H1 (cell line): ENCODE measurements at regions not wholly inside any gene's neighbourhood (a gene's known extent, or its start where the extent isn't known, plus 50 kb on each side); places are given as distances from the start of the nearest gene placed in this dataset.

ENCODE experiments used
- CTCF ChIA-PET: fragments of 300-600 bp; sonication (Branson Sonifier 250); formaldehyde crosslinking; loops from one replicate; lab custom pipeline; 2021; ENCODE audit not compliant: partially characterized antibody; lab: Charles Lee
- POLR2A ChIA-PET: fragments of 300-600 bp; sonication (Branson Sonifier 250); formaldehyde crosslinking; loops from one replicate; lab custom pipeline; 2021; ENCODE audit warnings: inconsistent platforms; ENCODE audit not compliant: partially characterized antibody; lab: Charles Lee
- DNase-seq, 2 experiments: peaks; one replicate each; pipeline versions ENCODE4 v3.0.0 to v3.0.0-alpha.2; 2010 to 2022; ENCODE audit warnings: low spot score in 2 of 2, low read depth in 1 of 2, mixed read lengths in 1 of 2
- FAIRE-seq: peaks from 2 replicates; lab custom pipeline; 2011; peaks lifted over from hg19 to GRCh38; lab: Jason Lieb, UNC
- H2AFZ ChIP-seq: 2 replicates; pipeline ENCODE4 v1.8.1; 2012; ENCODE audit warnings: low read length, inconsistent platforms
- H2AK5ac ChIP-seq: 2 replicates; pipeline ENCODE4 v1.6.1; 2013; ENCODE audit warnings: low read depth, low read length
- H2BK120ac ChIP-seq: replicated peaks from 2 replicates; pipeline ENCODE3; 2013; ENCODE audit warnings: low read depth, low read length, inconsistent platforms
- H2BK12ac ChIP-seq: 2 replicates; pipeline ENCODE4 v1.6.1; 2013; ENCODE audit warnings: low read depth, low read length
- H2BK15ac ChIP-seq: 2 replicates; pipeline ENCODE4 v1.6.1; 2013; ENCODE audit warnings: low read length
- H2BK20ac ChIP-seq: 2 replicates; pipeline ENCODE4 v1.6.1; 2013; ENCODE audit warnings: low read length
- H2BK5ac ChIP-seq: 2 replicates; pipeline ENCODE4 v1.6.1; 2013; ENCODE audit warnings: low read depth, low read length
- H3K14ac ChIP-seq: 2 replicates; pipeline ENCODE4 v1.6.1; 2013; ENCODE audit warnings: inconsistent platforms; ENCODE audit not compliant: insufficient read length
- H3K18ac ChIP-seq: 2 replicates; pipeline ENCODE4 v1.6.1; 2013; ENCODE audit warnings: low read length; ENCODE audit errors: extremely low read depth
- H3K23ac ChIP-seq: 2 replicates; pipeline ENCODE4 v1.6.1; 2013; ENCODE audit warnings: inconsistent platforms; ENCODE audit not compliant: insufficient read length
- H3K23me2 ChIP-seq: 2 replicates; pipeline ENCODE4 v1.6.1; 2013; ENCODE audit warnings: low read depth, low read length
- H3K27ac ChIP-seq: 2 replicates; pipeline ENCODE4 v1.6.1; 2011; ENCODE audit warnings: low read depth, low read length, inconsistent platforms
- H3K27me3 ChIP-seq, 4 experiments: replicated peaks in 1 of 4; 1 replicate in 1 of 4; 2 replicates in 3 of 4; pipeline versions ENCODE4 v1.6.1 to v1.8.1; 2011 to 2013; ENCODE audit warnings: low read length in 3 of 4, mild to moderate bottlenecking in 3 of 4, inconsistent platforms in 2 of 4, mixed read lengths in 2 of 4, moderate library complexity in 1 of 4; ENCODE audit not compliant: control insufficient read depth in 3 of 4, insufficient read depth in 3 of 4; ENCODE audit errors: extremely low read depth in 1 of 4
- H3K36me3 ChIP-seq, 4 experiments: 2 replicates each; pipeline versions ENCODE4 v1.6.1 to v1.8.1; 2011 to 2013; ENCODE audit warnings: mild to moderate bottlenecking in 4 of 4, low read length in 3 of 4, moderate library complexity in 2 of 4, control low read depth in 1 of 4, inconsistent platforms in 1 of 4; ENCODE audit not compliant: insufficient read depth in 4 of 4, control insufficient read depth in 2 of 4
- H3K4ac ChIP-seq: replicated peaks from 2 replicates; pipeline ENCODE3; 2013; ENCODE audit warnings: low read length, low read depth, mixed read lengths, inconsistent platforms; ENCODE audit not compliant: insufficient read length
- H3K4me1 ChIP-seq, 4 experiments: replicated peaks in 1 of 4; 1 replicate in 1 of 4; 2 replicates in 3 of 4; pipeline versions ENCODE4 v1.6.1 to v1.8.1; 2011 to 2013; ENCODE audit warnings: low read length in 3 of 4, inconsistent platforms in 2 of 4, mixed read lengths in 1 of 4; ENCODE audit not compliant: insufficient read depth in 4 of 4, control insufficient read depth in 3 of 4
- H3K4me2 ChIP-seq, 2 experiments: 2 replicates each; pipeline versions ENCODE4 v1.6.1 to v1.8.1; 2011 to 2013; ENCODE audit warnings: low read depth in 2 of 2, low read length in 2 of 2, control low read depth in 1 of 2, inconsistent platforms in 1 of 2, mild to moderate bottlenecking in 1 of 2; ENCODE audit not compliant: insufficient read depth in 1 of 2
- H3K4me3 ChIP-seq, 4 experiments: fragments of 200-600, 300-600 bp in 1 of 4; sonication (generic), shearing (Covaris generic), sonication (Bioruptor Twin) in 1 of 4; 2 replicates each; pipeline versions ENCODE4 v1.5.1 to v1.8.1; 2011 to 2016; ENCODE audit warnings: low read length in 4 of 4, low read depth in 3 of 4, control low read depth in 2 of 4, inconsistent platforms in 2 of 4, mild to moderate bottlenecking in 2 of 4, mixed read lengths in 1 of 4, moderate library complexity in 1 of 4; ENCODE audit not compliant: insufficient read depth in 2 of 4; ENCODE audit errors: extremely low read depth in 1 of 4
- H3K56ac ChIP-seq: replicated peaks from 2 replicates; pipeline ENCODE3; 2013; ENCODE audit warnings: low read depth, mild to moderate bottlenecking, mixed read lengths, low read length, inconsistent platforms; ENCODE audit not compliant: insufficient read length
- H3K79me1 ChIP-seq: 2 replicates; pipeline ENCODE4 v1.6.1; 2013; ENCODE audit warnings: low read depth, low read length, control low read depth
- H3K79me2 ChIP-seq, 2 experiments: 2 replicates each; pipeline versions ENCODE4 v1.6.1 to v1.8.1; 2012 to 2013; ENCODE audit warnings: low read length in 2 of 2, mild to moderate bottlenecking in 2 of 2, inconsistent platforms in 1 of 2; ENCODE audit not compliant: insufficient read depth in 2 of 2, control insufficient read depth in 1 of 2
- H3K9ac ChIP-seq, 4 experiments: replicated peaks in 1 of 4; 1 replicate in 1 of 4; 2 replicates in 3 of 4; pipeline versions ENCODE4 v1.6.1 to v1.8.1; 2011 to 2013; ENCODE audit warnings: low read depth in 3 of 4, low read length in 3 of 4, control low read depth in 2 of 4, mild to moderate bottlenecking in 2 of 4, moderate library complexity in 2 of 4, inconsistent platforms in 1 of 4; ENCODE audit errors: extremely low read depth in 1 of 4
- H3K9me3 ChIP-seq, 2 experiments: 2 replicates each; pipeline versions ENCODE4 v1.6.1 to v1.8.1; 2012 to 2013; ENCODE audit warnings: mild to moderate bottlenecking in 2 of 2, moderate library complexity in 2 of 2, control low read depth in 1 of 2, inconsistent platforms in 1 of 2, low read depth in 1 of 2, low read length in 1 of 2, mixed read lengths in 1 of 2; ENCODE audit not compliant: insufficient read depth in 2 of 2
- H4K20me1 ChIP-seq, 2 experiments: replicated peaks in 1 of 2; 2 replicates each; pipeline versions ENCODE3 to v1.8.1; 2011 to 2013; ENCODE audit warnings: inconsistent platforms in 2 of 2, low read length in 2 of 2, mild to moderate bottlenecking in 1 of 2; ENCODE audit not compliant: insufficient read depth in 2 of 2, control insufficient read depth in 1 of 2
- H4K5ac ChIP-seq: 2 replicates; pipeline ENCODE4 v1.6.1; 2013; ENCODE audit warnings: low read length, low read depth, mixed read lengths, inconsistent platforms; ENCODE audit not compliant: insufficient read length
- H4K8ac ChIP-seq: 2 replicates; pipeline ENCODE4 v1.8.0; 2013; ENCODE audit warnings: mild to moderate bottlenecking, moderate library complexity, low read length, inconsistent platforms; ENCODE audit not compliant: insufficient read depth; ENCODE audit errors: extremely low read depth
- H4K91ac ChIP-seq: replicated peaks from 2 replicates; pipeline ENCODE3; 2013; ENCODE audit warnings: low read length, mixed read lengths, inconsistent platforms; ENCODE audit not compliant: insufficient read length
- ATF3 ChIP-seq: IDR thresholded peaks from 2 replicates; pipeline ENCODE4 v1.6.1; 2011; ENCODE audit warnings: low read depth, mild to moderate bottlenecking, low read length; ENCODE audit not compliant: insufficient read depth
- CEBPB ChIP-seq: IDR thresholded peaks from 2 replicates; pipeline ENCODE4 v1.6.1; 2012; ENCODE audit warnings: low read depth, low read length
- EZH2 ChIP-seq: fragments of 200-600 bp; sonication (generic); IDR thresholded peaks from 2 replicates; pipeline ENCODE4 v1.7.1; 2012; ENCODE audit warnings: low read depth, mild to moderate bottlenecking, moderate library complexity, low read length, inconsistent platforms; ENCODE audit not compliant: severe bottlenecking
- RBBP5 ChIP-seq: IDR thresholded peaks from 2 replicates; pipeline ENCODE4 v1.7.1; 2012; ENCODE audit warnings: low read depth, mild to moderate bottlenecking, inconsistent platforms, low read length, moderate library complexity, borderline replicate concordance
- SP1 ChIP-seq: IDR thresholded peaks from 2 replicates; pipeline ENCODE4 v1.6.1; 2011; ENCODE audit warnings: low read depth, low read length
- SP2 ChIP-seq: IDR thresholded peaks from 2 replicates; pipeline ENCODE4 v1.6.1; 2012; ENCODE audit warnings: mild to moderate bottlenecking, low read length, inconsistent platforms
- TAF1 ChIP-seq: IDR thresholded peaks from 2 replicates; pipeline ENCODE4 v1.6.1; 2011; ENCODE audit warnings: mild to moderate bottlenecking, low read depth, low read length
- TCF12 ChIP-seq: IDR thresholded peaks from 2 replicates; pipeline ENCODE4 v1.6.1; 2011; ENCODE audit warnings: low read depth, mild to moderate bottlenecking, low read length
- YY1 ChIP-seq: IDR thresholded peaks from 2 replicates; pipeline ENCODE4 v1.6.1; 2011; ENCODE audit warnings: low read depth, mild to moderate bottlenecking, low read length
- WGBS, 2 experiments: shearing (Covaris generic) in 1 of 2; methylation state at CpG; one replicate each; pipeline versions ENCODE4 v1.1.6 to v1.1.7; 2013 to 2015; ENCODE audit warnings: low lambda C conversion rate in 2 of 2, mixed read lengths in 2 of 2, inconsistent platforms in 1 of 2, low coverage in 1 of 2, missing lambda C conversion rate in 1 of 2; ENCODE audit not compliant: insufficient replicate concordance in 2 of 2, insufficient coverage in 1 of 2, insufficient read length in 1 of 2; ENCODE audit errors: extremely low coverage in 1 of 2, missing lambda C conversion rate in 1 of 2; 5-methylcytosine and 5-hydroxymethylcytosine counted together

GRCh38 chr13:78319101-78319627 is 284.2 kb downstream of the POU4F1 start:
- H4K5ac ChIP-seq: no peak overlapping the region
- no peaks in the 10 kb centered on the region for H3K4me1 ChIP-seq
- no peak overlapping the region for H3K4me2 ChIP-seq
- H2BK12ac ChIP-seq: no peak overlapping the region
- no peak overlapping the region for H3K4me3 ChIP-seq
- no peaks in the 10 kb centered on the region for H3K79me1 ChIP-seq
- CTCF ChIA-PET: interaction anchor here (0.7 to 1.3 kb wide), 2 partner anchors 30 to 160 kb away, joined by 3 read pairs; no protein-coding TSS in a partner anchor
- DNase-seq (no peak), FAIRE-seq (no peak)
- H2BK20ac ChIP-seq: no peak overlapping the region
- no peak overlapping the region for H2AK5ac ChIP-seq
- no peak overlapping the region for H3K14ac ChIP-seq
- H3K4ac ChIP-seq: no peak overlapping the region
- no peaks in the 10 kb centered on the region for H3K27me3 ChIP-seq
- no peaks in the 10 kb centered on the region for H3K23me2 ChIP-seq
- no peak overlapping the region for H3K27ac ChIP-seq
- H2BK120ac ChIP-seq: no peak overlapping the region
- POLR2A ChIA-PET: no interaction called here
- no peaks in the 10 kb centered on the region for H3K36me3 ChIP-seq
- H2BK15ac ChIP-seq: no peak overlapping the region
- H4K91ac ChIP-seq: no peak overlapping the region
- no peaks in the 10 kb centered on the region for H3K79me2 ChIP-seq
- no peak overlapping the region for H2AFZ ChIP-seq
- H4K8ac ChIP-seq: no peak overlapping the region
- no peaks in the 10 kb centered on the region for H3K9me3 ChIP-seq
- H4K20me1 ChIP-seq: no peaks in the 10 kb centered on the region
- no peak overlapping the region for H3K9ac ChIP-seq
- H2BK5ac ChIP-seq: no peak overlapping the region
- no peak overlapping the region for H3K23ac ChIP-seq
- no peak overlapping the region for H3K18ac ChIP-seq
- WGBS, 2 experiments: 100% methylated on average over 1 of the region's 1 CpG; no CpG with 5 or more reads in 1 of the 2 experiments
- no peak for TF ChIP-seq SP2
- no peak for TF ChIP-seq RBBP5
- TF ChIP-seq EZH2: no peak
- TF ChIP-seq TAF1: no peak
- no peak for TF ChIP-seq SP1
- TF ChIP-seq TCF12: no peak
- TF ChIP-seq YY1: no peak
- no peak for TF ChIP-seq ATF3
- no peak for TF ChIP-seq CEBPB
- TF ChIP-seq, all 59 proteins: peak for 0
- no peak overlapping the region for H3K56ac ChIP-seq
